KBM-7 (cell line): ENCODE measurements at regions not wholly inside any gene's neighbourhood (a gene's known extent, or its start where the extent isn't known, plus 50 kb on each side); places are given as distances from the start of the nearest gene placed in this dataset.

Experiments used
- DNase-seq: peaks from one replicate; pipeline ENCODE4 v3.0.0-alpha.2; 2015
- in situ Hi-C: fragments of 300-500 bp; cut with MboI; formaldehyde crosslinking; loops from 2 replicates; pipeline ENCODE4 v1.14.3; 2020; ENCODE audit warnings: low sequenced_read_pairs, low pct_unique_long_range_greater_than_20kb, mixed read lengths

- no peak for DNase-seq
- in situ Hi-C loops = no loop called here
Observed at GRCh38 chr10:74760086-74760979, 66.1 kb upstream of the KAT6B start.

GRCh38 chr10:74763934-74764591, 62.3 kb upstream of the KAT6B start:
- no peak for DNase-seq
- in situ Hi-C loops = no loop called here

GRCh38 chr10:74765465-74765975, 60.9 kb upstream of the KAT6B start:
- no peak for DNase-seq

GRCh38 chr10:74766501-74766900, 59.9 kb upstream of the KAT6B start:
- in situ Hi-C loops = no loop called here
- DNase-seq = no peak

More at GRCh38 chr10:74765465-74765975, 60.9 kb upstream of the KAT6B start:
- in situ Hi-C loops = no loop called here

- DNase-seq = no peak
Observed at GRCh38 chr10:74770400-74770799, 56.0 kb upstream of the KAT6B start.

GRCh38 chr10:74771054-74771453, 55.3 kb upstream of the KAT6B start:
- in situ Hi-C loops = no loop called here
- peak; percentile 57 for DNase-seq

More at GRCh38 chr10:74770400-74770799, 56.0 kb upstream of the KAT6B start:
- in situ Hi-C loops = no loop called here

- in situ Hi-C loops = no loop called here
- no peak for DNase-seq
Observed at GRCh38 chr10:74775099-74775498, 51.3 kb upstream of the KAT6B start.
